ENCODE measurements at regions not wholly inside any gene's neighbourhood (a gene's known extent, or its start where the extent isn't known, plus 50 kb on each side); places are given as distances from the start of the nearest gene placed in this dataset.

GRCh38 chr2:70385966-70386595 is 84.2 kb upstream of the FAM136A start:
- H3K4me3 ChIP-seq (ENCODE audit: low read depth, low read length) = no peak overlapping the region
- in situ Hi-C loops (cut with HindIII; ENCODE audit: low sequenced_read_pairs) = no loop called here
- no peak for DNase-seq (ENCODE audit: low read depth, low spot score)
- no peak for TF ChIP-seq CTCF (IDR thresholded peaks at IDR 0.05; ENCODE audit: low read depth, low read length)

- in situ Hi-C loops (cut with HindIII; ENCODE audit: low sequenced_read_pairs) = no loop called here
- no peak for TF ChIP-seq CTCF (IDR thresholded peaks at IDR 0.05; ENCODE audit: low read depth, low read length)
Observed at GRCh38 chr2:70385204-70385603, 83.3 kb upstream of the FAM136A start.

GRCh38 chr2:70381821-70382220 is 80.0 kb upstream of the FAM136A start:
- no peak for TF ChIP-seq CTCF (IDR thresholded peaks at IDR 0.05; ENCODE audit: low read depth, low read length)
- no peak overlapping the region for H3K4me3 ChIP-seq (ENCODE audit: low read depth, low read length)
- in situ Hi-C loops (cut with HindIII; ENCODE audit: low sequenced_read_pairs) = no loop called here
- no peak for DNase-seq (ENCODE audit: low read depth, low spot score)

More at GRCh38 chr2:70385204-70385603, 83.3 kb upstream of the FAM136A start:
- no peak overlapping the region for H3K4me3 ChIP-seq (ENCODE audit: low read depth, low read length)
- DNase-seq (ENCODE audit: low read depth, low spot score) = no peak

DNA sequence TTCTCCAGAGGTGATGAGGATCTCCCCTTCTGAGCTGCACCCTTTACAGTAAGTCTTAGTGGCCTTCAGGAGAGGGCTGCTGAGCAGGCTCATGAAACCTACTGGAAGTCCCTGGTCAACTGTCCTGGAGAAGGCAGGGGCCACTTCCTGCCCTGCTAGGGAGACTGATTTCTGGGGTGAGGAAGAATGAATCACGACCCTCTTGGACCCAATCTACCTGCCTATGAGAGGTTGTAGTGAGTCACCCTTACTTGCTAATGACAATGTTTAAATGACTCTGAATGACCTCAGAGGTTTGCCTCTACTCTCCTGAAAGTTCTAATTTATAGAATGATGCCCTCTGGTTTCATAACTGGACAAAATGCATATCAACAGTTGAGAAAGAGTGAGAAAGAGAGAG is 79.4 kb upstream of the FAM136A start:
- no peak overlapping the region for H3K4me3 ChIP-seq (ENCODE audit: low read depth, low read length)
- no peak for DNase-seq (ENCODE audit: low read depth, low spot score)
- no peak for TF ChIP-seq CTCF (IDR thresholded peaks at IDR 0.05; ENCODE audit: low read depth, low read length)
- in situ Hi-C loops (cut with HindIII; ENCODE audit: low sequenced_read_pairs) = no loop called here

- TF ChIP-seq CTCF (IDR thresholded peaks at IDR 0.05; ENCODE audit: low read depth, low read length) = no peak
- in situ Hi-C loops (cut with HindIII; ENCODE audit: low sequenced_read_pairs) = no loop called here
- no peak overlapping the region for H3K4me3 ChIP-seq (ENCODE audit: low read depth, low read length)
- DNase-seq (ENCODE audit: low read depth, low spot score) = no peak
Observed at GRCh38 chr2:70380621-70381020, 78.8 kb upstream of the FAM136A start.

- DNase-seq (ENCODE audit: low read depth, low spot score) = no peak
- no peak for TF ChIP-seq CTCF (IDR thresholded peaks at IDR 0.05; ENCODE audit: low read depth, low read length)
- no peak overlapping the region for H3K4me3 ChIP-seq (ENCODE audit: low read depth, low read length)
- in situ Hi-C loops (cut with HindIII; ENCODE audit: low sequenced_read_pairs) = no loop called here
Observed at GRCh38 chr2:70374616-70375015, 72.7 kb upstream of the FAM136A start.
